HS-27A (cell line): ENCODE measurements at regions not wholly inside any gene's neighbourhood (a gene's known extent, or its start where the extent isn't known, plus 50 kb on each side); places are given as distances from the start of the nearest gene placed in this dataset.

ENCODE experiments used
- DNase-seq: peaks from one replicate; pipeline ENCODE4 v3.0.0-alpha.2; 2012; ENCODE audit warnings: low read depth, missing footprints

GRCh38 chr4:119715490-119716445 is 87.2 kb upstream of the PDE5A start:
- no peak for DNase-seq

- DNase-seq, result no peak
These were observed 80.8 kb upstream of the PDE5A start for GRCh38 chr4:119709418-119709817.

DNA sequence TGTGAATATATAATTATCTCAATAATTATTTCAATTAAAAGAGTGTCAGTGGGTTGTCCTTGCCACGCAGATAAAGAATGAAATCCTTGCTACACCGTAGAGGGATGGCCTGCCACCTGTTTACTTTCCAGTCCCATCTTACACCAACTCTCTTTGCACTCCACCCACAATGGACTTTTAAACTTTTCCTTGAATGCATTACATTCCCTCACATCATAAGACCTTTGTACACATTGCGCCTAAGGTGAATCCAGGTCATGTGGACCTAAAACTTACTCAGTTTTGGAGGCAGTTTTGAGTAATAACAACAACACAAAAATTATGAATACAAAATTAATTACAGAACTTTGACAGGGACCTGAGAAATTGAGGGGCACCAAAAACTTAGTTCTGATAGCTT is 78.7 kb upstream of the PDE5A start:
- DNase-seq, result no peak

GRCh38 chr4:119706804-119707203 is 78.2 kb upstream of the PDE5A start:
- no peak for DNase-seq

- DNase-seq, result no peak
These were observed 69.3 kb upstream of the PDE5A start for GRCh38 chr4:119697887-119698393.

DNA sequence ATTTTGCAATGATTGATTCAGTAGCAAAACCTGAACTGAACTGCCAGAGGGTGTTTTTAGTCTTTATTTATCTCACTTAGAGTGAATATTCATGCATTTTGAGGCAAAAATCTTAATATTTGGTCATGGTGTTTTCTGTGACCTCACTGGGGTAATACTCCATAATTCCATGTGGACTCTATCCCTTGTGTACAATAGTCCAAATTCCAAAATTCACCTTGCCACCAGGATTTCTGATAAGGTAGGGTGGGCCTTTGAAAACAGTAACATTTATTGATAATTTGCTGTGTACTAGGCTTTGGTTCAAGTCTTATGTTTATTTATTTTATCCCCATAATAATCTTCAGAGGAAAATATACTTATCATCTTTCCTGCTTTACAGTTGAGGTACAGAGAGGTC is 68.4 kb upstream of the PDE5A start:
- no peak for DNase-seq

DNA sequence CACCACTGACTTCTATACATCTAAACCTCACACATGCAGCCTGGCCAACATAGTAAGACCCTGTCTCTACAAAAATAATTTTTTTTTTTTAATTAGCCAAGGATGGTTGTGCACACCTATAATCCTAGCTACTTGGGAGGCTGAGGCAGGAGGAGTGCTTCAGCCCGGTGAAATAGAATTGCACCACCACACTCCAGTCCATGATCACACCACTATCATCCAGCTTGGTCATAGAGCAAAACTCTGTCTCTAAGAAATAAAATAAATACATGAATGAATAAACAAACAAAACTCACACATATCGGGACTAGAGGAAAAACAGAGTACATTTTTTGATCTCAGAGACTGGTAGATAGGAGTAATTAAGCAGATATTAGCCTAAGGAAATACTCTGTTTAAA is 66.6 kb upstream of the PDE5A start:
- no peak for DNase-seq

- no peak for DNase-seq
These were observed 64.5 kb upstream of the PDE5A start for GRCh38 chr4:119693126-119693525.

DNA sequence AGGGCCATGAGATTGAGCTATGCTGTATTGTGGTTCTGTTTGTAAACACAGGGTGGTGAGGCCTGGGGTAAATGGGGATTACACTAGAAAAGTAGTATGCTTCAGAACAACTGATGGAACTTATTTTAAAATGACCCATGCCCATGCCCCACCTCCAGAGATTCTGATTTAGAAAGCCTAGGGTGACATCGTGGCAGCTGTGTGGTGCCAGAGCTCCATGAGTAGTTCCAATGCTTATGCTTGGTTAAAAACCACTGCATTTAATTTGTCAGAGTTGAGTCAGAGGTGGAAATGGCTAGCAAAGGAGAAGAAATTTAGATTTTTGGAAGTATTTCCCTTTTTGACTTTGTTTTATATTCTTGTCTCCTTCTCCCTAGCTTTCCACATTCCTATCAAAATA is 63.4 kb upstream of the PDE5A start:
- DNase-seq, result no peak

- DNase-seq, result no peak
These were observed 62.3 kb upstream of the PDE5A start for GRCh38 chr4:119690871-119691270.

DNA sequence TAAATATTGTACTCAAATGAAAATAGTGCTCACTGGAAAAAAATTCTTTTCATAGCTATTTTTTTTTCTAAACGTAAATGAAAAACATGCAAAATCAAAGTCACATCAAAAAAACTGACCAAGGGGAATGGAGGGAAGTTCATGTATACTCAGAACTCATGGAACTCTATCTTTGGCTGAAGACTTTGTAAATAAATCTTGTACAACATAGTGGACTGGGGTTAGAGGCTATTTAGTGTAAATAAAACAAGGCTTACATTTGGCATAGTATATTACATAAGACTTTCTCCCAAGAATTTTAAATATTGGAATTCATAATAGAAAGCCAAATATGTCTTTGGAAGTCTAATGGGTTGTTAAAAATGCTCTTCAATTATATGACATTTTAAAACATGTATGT is 59.8 kb upstream of the PDE5A start:
- DNase-seq, result no peak

GRCh38 chr4:119684463-119684862 is 55.9 kb upstream of the PDE5A start:
- DNase-seq, result no peak

- DNase-seq, result no peak
These were observed 54.9 kb upstream of the PDE5A start for GRCh38 chr4:119683518-119683917.

GRCh38 chr4:119682099-119682498 is 53.5 kb upstream of the PDE5A start:
- no peak for DNase-seq

- DNase-seq, result no peak
These were observed 50.6 kb upstream of the PDE5A start for GRCh38 chr4:119679251-119679650.

DNA sequence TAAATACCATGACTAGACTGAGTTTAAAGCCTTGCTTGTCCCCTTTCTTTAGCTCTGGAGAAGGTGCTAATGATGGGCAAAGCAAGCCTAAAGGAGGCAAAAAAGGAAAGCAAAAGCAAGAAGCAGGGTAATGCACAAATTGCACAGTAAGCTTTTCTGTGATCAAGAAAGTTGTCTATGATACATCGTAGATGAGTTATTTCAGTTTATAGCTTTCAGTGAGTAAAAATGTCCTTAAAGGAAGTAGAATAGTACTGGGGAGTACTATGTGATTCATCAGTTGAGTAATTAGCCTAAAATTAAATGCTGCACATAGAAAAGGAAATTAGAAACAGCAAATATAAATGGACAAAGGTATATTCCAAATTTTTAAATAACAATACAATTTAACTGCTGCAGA is 50.2 kb upstream of the PDE5A start:
- no peak for DNase-seq
